Endothelial cell (in vitro differentiated cells): ENCODE measurements at regions not wholly inside any gene's neighbourhood (a gene's known extent, or its start where the extent isn't known, plus 50 kb on each side); places are given as distances from the start of the nearest gene placed in this dataset.

Source experiments
- DNase-seq: peaks from one replicate; pipeline ENCODE4 v3.0.0; 2021; ENCODE audit warnings: low spot score
- H3K27ac Mint-ChIP-seq: one replicate; pipeline ENCODE4 v1.8.0; 2021; ENCODE audit warnings: mixed read lengths, inconsistent platforms; ENCODE audit not compliant: unreplicated experiment
- H3K27me3 Mint-ChIP-seq: one replicate; pipeline ENCODE4 v1.8.0; 2021; ENCODE audit warnings: mild to moderate bottlenecking, moderate library complexity, mixed read lengths, inconsistent platforms; ENCODE audit not compliant: unreplicated experiment
- H3K36me3 Mint-ChIP-seq: one replicate; pipeline ENCODE4 v1.8.0; 2021; ENCODE audit warnings: mild to moderate bottlenecking, low read depth, mixed read lengths, inconsistent platforms; ENCODE audit not compliant: unreplicated experiment
- H3K4me1 Mint-ChIP-seq: one replicate; pipeline ENCODE4 v1.8.0; 2021; ENCODE audit warnings: mild to moderate bottlenecking, mixed read lengths, inconsistent platforms; ENCODE audit not compliant: unreplicated experiment
- H3K4me3 Mint-ChIP-seq: one replicate; pipeline ENCODE4 v1.8.0; 2021; ENCODE audit warnings: mild to moderate bottlenecking, mixed read lengths, inconsistent platforms; ENCODE audit not compliant: unreplicated experiment
- H3K9me3 Mint-ChIP-seq: one replicate; pipeline ENCODE4 v1.8.0; 2021; ENCODE audit warnings: mixed read lengths, inconsistent platforms; ENCODE audit not compliant: unreplicated experiment
- CTCF ChIP-seq: fragments of 200-600 bp; sonication (generic); IDR thresholded peaks from one replicate; pipeline ENCODE4 v1.5.0; 2021; ENCODE audit warnings: antibody characterized with exemption; ENCODE audit not compliant: unreplicated experiment

DNA sequence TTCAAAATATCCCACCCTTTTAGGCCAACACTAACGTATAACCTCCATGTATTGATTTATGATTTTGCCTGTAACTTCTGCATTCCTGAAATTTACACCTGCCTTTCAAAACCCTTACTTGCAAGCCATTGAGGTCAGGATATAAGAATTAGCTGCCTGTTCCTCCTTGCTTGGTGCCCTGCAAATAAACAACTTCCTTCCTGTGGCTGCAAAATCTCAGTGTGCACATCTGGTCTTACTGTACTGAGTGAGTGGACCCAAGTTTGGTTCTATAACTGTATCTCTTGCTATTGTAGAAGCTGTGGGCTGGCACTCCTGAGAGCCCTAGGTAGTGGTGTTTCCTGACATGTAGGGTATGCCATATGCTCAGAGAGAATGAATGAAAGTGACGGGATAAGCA, 191.1 kb upstream of the RASGRP1 start:
- no peaks in the 10 kb centered on the region for H3K36me3 Mint-ChIP-seq
- H3K4me3 Mint-ChIP-seq = no peak overlapping the region
- no peak for TF ChIP-seq CTCF
- DNase-seq = no peak
- peaks cover 1% of the 10 kb centered on the region for H3K27me3 Mint-ChIP-seq
- no peak overlapping the region for H3K27ac Mint-ChIP-seq
- H3K4me1 Mint-ChIP-seq = peaks cover 24% of the 10 kb centered on the region
- no peaks in the 10 kb centered on the region for H3K9me3 Mint-ChIP-seq

DNA sequence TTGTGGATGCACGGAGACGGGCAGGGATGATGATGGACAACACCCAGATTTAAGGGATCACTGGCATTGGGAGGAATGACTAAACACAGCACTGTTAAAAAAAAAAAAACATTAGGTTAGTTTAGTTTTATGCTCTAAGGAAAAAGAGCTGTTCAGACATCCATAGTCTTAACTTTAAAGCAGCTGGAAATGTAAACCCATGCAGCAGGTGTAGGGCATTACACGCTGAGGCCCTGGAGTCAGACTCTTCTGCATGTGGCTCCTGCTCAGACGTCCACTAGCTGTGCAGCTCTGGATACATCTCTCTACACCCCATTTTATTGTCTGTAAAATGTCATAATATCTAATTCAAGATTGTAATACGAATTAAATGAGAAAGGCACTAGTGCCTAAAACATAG, 191.8 kb upstream of the RASGRP1 start:
- Mint-ChIP-seq H3K4me3 (no peak overlapping the region), H3K36me3 (no peaks in the 10 kb centered on the region), H3K27ac (no peak overlapping the region), H3K4me1 (peaks cover 24% of the 10 kb centered on the region), H3K27me3 (peaks cover 1% of the 10 kb centered on the region), H3K9me3 (no peaks in the 10 kb centered on the region)
- no peak for DNase-seq
- TF ChIP-seq CTCF = no peak

DNA sequence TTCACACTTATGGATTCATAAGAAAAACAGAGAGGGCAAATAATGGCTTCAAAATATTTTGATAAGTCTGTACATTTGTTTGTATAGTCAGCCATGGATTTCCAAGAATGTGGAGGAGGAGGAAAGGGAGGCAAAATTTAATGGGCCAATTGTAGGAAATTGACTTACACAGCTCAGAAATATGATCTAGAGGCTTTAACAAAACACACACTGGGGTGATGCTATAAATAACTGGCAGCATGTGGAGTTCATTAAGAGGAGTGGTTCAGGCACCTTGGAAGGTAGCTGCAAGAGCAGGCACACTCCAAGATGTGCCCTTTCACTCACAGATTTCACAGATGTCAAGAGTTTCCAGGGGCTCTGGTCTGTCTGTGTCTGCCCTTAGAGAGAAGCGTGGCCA, 193.4 kb upstream of the RASGRP1 start:
- H3K4me3 Mint-ChIP-seq = no peak overlapping the region
- H3K4me1 Mint-ChIP-seq = peaks cover 24% of the 10 kb centered on the region
- no peak for TF ChIP-seq CTCF
- H3K36me3 Mint-ChIP-seq = no peaks in the 10 kb centered on the region
- no peak overlapping the region for H3K27ac Mint-ChIP-seq
- H3K27me3 Mint-ChIP-seq = peaks cover 1% of the 10 kb centered on the region
- DNase-seq = no peak
- no peaks in the 10 kb centered on the region for H3K9me3 Mint-ChIP-seq

GRCh38 chr15:38761681-38762080, 197.1 kb upstream of the RASGRP1 start:
- Mint-ChIP-seq H3K27me3 (peaks cover 1% of the 10 kb centered on the region), H3K9me3 (no peaks in the 10 kb centered on the region), H3K36me3 (no peaks in the 10 kb centered on the region), H3K27ac (no peak overlapping the region), H3K4me3 (no peak overlapping the region), H3K4me1 (no peaks in the 10 kb centered on the region)
- TF ChIP-seq CTCF = no peak
- no peak for DNase-seq

GRCh38 chr15:38768970-38769369, 204.4 kb upstream of the RASGRP1 start:
- Mint-ChIP-seq H3K4me3 (no peak overlapping the region), H3K9me3 (no peaks in the 10 kb centered on the region), H3K4me1 (no peaks in the 10 kb centered on the region), H3K27ac (no peak overlapping the region), H3K36me3 (no peaks in the 10 kb centered on the region), H3K27me3 (peaks cover 1% of the 10 kb centered on the region)
- peak; percentile 20 for DNase-seq
- no peak for TF ChIP-seq CTCF
